T47D (cell line): ENCODE measurements at regions not wholly inside any gene's neighbourhood (a gene's known extent, or its start where the extent isn't known, plus 50 kb on each side); places are given as distances from the start of the nearest gene placed in this dataset.

Experiments
- DNase-seq, 2 experiments: peaks; one replicate each; pipeline versions ENCODE4 v3.0.0 to v3.0.0-alpha.2; 2011 to 2012; ENCODE audit warnings: low read depth in 1 of 2, low spot score in 1 of 2
- JUND ChIP-seq: IDR thresholded peaks from 2 replicates; pipeline ENCODE4 v1.6.1; 2012; ENCODE audit warnings: low read depth
- in situ Hi-C: cut with HindIII; loops from 2 replicates; pipeline ENCODE4 v1.10.0; 2016; ENCODE audit warnings: low sequenced_read_pairs, low pct_unique_long_range_greater_than_20kb

GRCh38 chr2:193538061-193538460 is 1343.3 kb upstream of the TMEFF2 start:
- in situ Hi-C loops, result no loop called here
- no peak for DNase-seq

DNA sequence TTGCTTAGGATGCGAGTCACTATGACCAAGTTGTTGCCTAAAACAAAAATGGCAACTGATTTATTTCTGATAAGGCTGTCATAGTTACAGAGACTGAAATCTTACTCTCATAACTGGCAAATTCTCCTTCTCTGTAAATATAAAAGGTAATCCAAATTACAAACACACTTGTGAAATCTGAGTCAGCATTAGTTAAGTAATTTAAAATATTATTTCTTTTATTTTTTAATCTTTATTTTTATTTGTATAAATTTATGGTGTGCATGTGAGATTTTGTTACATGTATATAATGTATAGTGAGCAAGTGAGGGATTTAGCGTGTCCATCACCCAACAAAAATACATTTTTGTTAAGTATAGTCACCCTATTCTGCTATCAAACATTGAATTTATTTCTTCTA is 1342.8 kb upstream of the TMEFF2 start:
- DNase-seq, result no peak
- TF ChIP-seq JUND, result no peak
- in situ Hi-C loops, result no loop called here

More at GRCh38 chr2:193538061-193538460, 1343.3 kb upstream of the TMEFF2 start:
- TF ChIP-seq JUND, result no peak

DNA sequence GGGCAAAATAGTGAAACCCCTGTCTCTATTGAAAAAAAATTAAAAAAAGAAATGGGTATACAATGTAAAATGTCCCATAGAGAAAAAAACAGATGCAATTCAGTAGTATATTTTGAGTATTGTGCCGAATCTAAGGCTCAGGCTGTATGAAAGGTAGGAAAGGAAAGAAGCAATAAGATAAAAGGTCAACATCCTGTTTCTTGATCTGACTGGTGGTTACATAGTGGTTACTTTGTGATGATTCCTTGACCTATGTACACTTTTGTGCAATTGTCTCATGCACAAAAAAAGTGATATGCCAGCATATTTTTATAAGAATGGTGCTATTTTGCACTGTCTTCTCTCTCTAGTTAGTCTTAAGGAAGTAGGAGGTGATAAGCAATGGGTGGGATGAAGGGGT is 1333.7 kb upstream of the TMEFF2 start:
- TF ChIP-seq JUND, result no peak
- in situ Hi-C loops, result no loop called here
- no peak for DNase-seq

DNA sequence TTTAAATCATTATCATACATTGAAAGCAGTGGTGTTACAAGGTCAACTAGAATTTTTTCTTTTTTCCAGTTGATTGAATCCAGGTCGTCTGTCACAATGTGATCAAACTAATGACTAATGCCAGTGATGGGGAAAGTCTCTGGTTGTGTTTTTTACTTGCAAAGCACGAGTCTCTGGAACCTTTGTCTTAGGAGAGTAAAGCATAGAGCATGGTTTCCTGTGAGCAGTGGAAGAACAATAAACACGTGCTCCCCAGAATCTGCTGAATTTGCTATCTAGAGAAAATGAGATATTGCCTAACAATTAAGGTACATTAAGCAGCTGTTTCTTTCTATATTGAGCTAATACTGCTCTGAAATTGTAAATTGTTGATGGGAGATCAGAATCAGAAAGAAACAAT is 1332.4 kb upstream of the TMEFF2 start:
- in situ Hi-C loops, result no loop called here
- TF ChIP-seq JUND, result no peak
- no peak for DNase-seq

GRCh38 chr2:193523662-193524061 is 1328.9 kb upstream of the TMEFF2 start:
- no peak for DNase-seq
- TF ChIP-seq JUND, result no peak
- in situ Hi-C loops, result no loop called here

GRCh38 chr2:193521523-193521922 is 1326.8 kb upstream of the TMEFF2 start:
- no peak for DNase-seq
- TF ChIP-seq JUND, result no peak
- in situ Hi-C loops, result no loop called here

GRCh38 chr2:193520709-193521458 is 1326.2 kb upstream of the TMEFF2 start:
- no peak for TF ChIP-seq JUND
- DNase-seq, result no peak
- in situ Hi-C loops, result no loop called here

- in situ Hi-C loops, result no loop called here
- peak in 1 of 2 experiments; percentile 9 for DNase-seq
- TF ChIP-seq JUND, result no peak
Observed at GRCh38 chr2:193518041-193518817, 1323.5 kb upstream of the TMEFF2 start.

GRCh38 chr2:193517615-193518014 is 1322.9 kb upstream of the TMEFF2 start:
- no peak for DNase-seq
- no peak for TF ChIP-seq JUND
- in situ Hi-C loops, result no loop called here

DNA sequence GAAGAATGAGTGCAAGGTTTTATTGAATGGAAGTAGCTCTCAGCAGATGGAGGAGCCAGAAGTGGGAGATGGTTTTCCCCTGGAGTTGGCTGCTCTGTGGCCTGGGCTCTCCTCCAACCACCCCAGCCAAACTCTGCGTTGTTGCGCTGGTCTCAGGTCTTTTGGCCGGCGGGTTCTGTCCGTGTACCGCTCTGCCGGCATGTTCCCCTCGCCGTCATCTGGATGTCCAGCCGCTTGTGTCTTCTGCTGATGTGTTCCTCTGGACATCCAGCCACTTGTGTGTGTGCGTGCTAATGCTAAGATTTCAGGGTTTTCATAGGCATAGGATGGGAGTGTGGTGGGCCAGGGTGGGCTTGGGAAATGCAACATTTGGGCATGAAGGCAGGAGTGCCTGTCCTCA is 1311.3 kb upstream of the TMEFF2 start:
- in situ Hi-C loops, result no loop called here
- no peak for TF ChIP-seq JUND

GRCh38 chr2:193505620-193506019 is 1310.9 kb upstream of the TMEFF2 start:
- in situ Hi-C loops, result no loop called here
- no peak for TF ChIP-seq JUND

More for the DNA sequence above, 1311.3 kb upstream of the TMEFF2 start:
- DNase-seq, result no peak

DNA sequence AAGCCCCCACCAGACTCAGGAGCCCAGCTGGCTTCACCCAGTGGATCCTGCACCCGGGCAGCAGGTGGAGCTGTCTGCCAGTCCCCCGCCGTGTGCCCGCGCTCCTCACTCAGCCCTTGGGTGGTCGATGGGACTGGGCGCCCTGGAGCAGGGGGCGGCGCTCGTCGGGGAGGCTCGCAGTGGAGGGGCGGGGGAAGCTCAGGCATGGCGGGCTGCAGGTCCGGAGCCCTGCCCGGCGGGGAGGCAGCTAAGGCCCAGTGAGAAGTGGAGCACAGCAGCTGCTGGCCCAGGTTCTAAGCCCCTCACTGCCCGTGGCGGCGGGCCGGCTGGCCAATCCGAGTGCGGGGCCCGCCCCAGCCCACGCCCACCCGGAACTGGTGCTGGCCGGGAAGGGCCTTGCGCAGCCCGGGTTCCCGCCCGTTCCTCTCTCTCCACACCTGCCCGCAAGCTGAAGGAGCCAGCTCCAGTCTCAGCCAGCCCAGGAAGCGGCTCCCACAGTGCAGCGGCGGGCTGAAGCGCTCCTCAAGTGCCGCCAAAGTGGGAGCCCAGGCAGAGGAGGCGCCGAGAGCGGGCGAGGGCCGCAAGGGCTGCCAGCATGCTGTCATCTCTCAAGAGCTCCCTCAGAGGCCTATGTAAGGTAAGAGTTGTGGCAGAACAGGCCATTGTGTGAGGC is 1307.8 kb upstream of the TMEFF2 start:
- in situ Hi-C loops, result no loop called here

More at GRCh38 chr2:193505620-193506019, 1310.9 kb upstream of the TMEFF2 start:
- no peak for DNase-seq

DNA sequence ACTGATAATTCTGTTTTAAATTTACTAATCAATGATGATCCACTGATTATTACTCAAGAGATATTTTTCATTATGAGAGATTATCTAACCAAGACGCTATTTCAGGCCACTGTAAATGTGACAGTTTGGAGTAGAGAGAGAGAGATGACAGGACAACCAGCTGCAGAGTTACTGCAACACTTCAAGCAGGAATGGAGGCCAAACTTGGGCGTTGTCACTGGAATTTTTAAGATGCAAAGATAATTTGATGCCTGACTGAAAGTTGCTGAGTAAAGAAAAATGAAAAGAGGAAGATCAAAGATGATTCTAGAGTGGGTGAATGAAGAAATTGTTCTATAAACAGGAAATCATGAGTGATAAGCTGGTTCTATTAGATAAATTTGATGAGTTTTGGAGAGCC is 1302.1 kb upstream of the TMEFF2 start:
- no peak for TF ChIP-seq JUND
- DNase-seq, result no peak
- in situ Hi-C loops, result no loop called here

More for the DNA sequence above, 1307.8 kb upstream of the TMEFF2 start:
- no peak for DNase-seq
- TF ChIP-seq JUND, result no peak
